ENCODE measurements at regions not wholly inside any gene's neighbourhood (a gene's known extent, or its start where the extent isn't known, plus 50 kb on each side); places are given as distances from the start of the nearest gene placed in this dataset.

DNA sequence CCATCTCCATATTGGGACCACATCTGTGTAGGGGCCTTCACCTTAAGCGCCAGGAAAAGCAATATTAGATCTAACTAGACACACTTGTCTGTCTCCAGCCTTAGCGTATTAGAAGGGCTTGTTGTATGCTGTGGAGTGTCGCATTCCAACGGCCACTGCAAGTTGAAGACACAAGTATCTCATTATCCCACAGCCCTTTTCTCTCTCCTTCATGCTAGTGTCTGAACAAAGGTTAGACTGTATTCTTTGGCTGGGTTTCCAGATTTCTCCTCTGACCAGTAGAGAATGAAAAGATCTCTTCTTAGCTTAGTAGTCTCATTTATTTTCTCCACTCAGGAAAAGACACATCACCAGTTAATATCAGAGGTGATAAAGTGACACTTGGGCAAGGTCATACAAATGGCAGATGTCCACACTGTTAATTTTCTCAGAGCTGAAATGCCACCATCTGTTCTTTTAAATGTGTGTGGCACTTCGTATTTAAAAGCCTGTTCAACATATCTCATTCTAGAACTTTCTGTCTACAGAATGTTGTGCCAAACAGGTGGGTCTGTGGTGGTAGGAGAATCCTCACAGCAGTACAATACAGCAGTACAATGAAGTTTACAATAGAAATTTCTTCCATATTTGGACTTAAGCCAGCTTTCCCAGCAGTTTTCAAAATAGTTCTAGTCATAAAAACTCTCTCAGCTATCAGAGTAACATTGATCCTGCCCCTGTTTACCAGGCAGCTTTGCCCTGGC lies 94.0 kb upstream of the ITGA6 start:
- no peak overlapping the region for H3K4ac ChIP-seq (ENCODE audit: low read length)
- no peak overlapping the region for H3K14ac ChIP-seq (ENCODE audit: low read length)
- H3K4me3 ChIP-seq (ENCODE audit: low read length in 2 of 2) = no peak overlapping the region
- no peak overlapping the region for H3K18ac ChIP-seq (ENCODE audit: low read length)
- H3K4me1 ChIP-seq (ENCODE audit: control insufficient read depth in 2 of 2, insufficient read depth in 1 of 2, low read depth in 1 of 2, low read length in 2 of 2) = no peaks in the 10 kb centered on the region
- H3K36me3 ChIP-seq (replicated peaks in 1 of 2; ENCODE audit: control insufficient read depth in 2 of 2, insufficient read depth in 2 of 2, low read length in 2 of 2) = no peaks in the 10 kb centered on the region
- no peaks in the 10 kb centered on the region for H3K79me1 ChIP-seq (ENCODE audit: low read depth, low read length)
- no peak overlapping the region for H2BK5ac ChIP-seq (ENCODE audit: low read length)
- H3K27ac ChIP-seq (replicated peaks; ENCODE audit: low read length) = no peak overlapping the region
- H3K9ac ChIP-seq (ENCODE audit: low read depth, low read length, poor library complexity) = no peak overlapping the region
- H3K4me2 ChIP-seq (ENCODE audit: insufficient read depth, low read length, poor library complexity, severe bottlenecking) = no peak overlapping the region
- H3K27me3 ChIP-seq (ENCODE audit: control insufficient read depth in 3 of 3, insufficient read depth in 3 of 3, low read depth in 1 of 3, low read length in 3 of 3) = peaks cover 0 to 4% (median 0%) of the 10 kb centered on the region in 3 experiments
- H2BK120ac ChIP-seq (ENCODE audit: low read depth, low read length) = no peak overlapping the region
- no peaks in the 10 kb centered on the region for H3K9me3 ChIP-seq (replicated peaks in 1 of 2; ENCODE audit: control insufficient read depth in 2 of 2, insufficient read depth in 1 of 2, low read depth in 1 of 2, low read length in 2 of 2)
- no peak for DNase-seq (ENCODE audit: low spot score)
- WGBS, 2 donors (ENCODE audit: extremely low coverage in 2 of 2, insufficient read length in 2 of 2, insufficient replicate concordance in 1 of 2) = no CpG with 5 or more reads among the region's 5 CpGs
- no peak overlapping the region for H2AFZ ChIP-seq (ENCODE audit: low read length)
- no peak overlapping the region for H3K23ac ChIP-seq (ENCODE audit: low read depth, low read length, poor library complexity)
- H4K91ac ChIP-seq (ENCODE audit: low read depth, low read length, poor library complexity) = no peak overlapping the region
- no peak overlapping the region for H2BK12ac ChIP-seq (ENCODE audit: low read length)
- no peak overlapping the region for H2AK5ac ChIP-seq (ENCODE audit: low read depth, low read length)
- no peak overlapping the region for H2BK15ac ChIP-seq (ENCODE audit: low read length)
- no peak overlapping the region for H4K8ac ChIP-seq (ENCODE audit: low read depth, low read length)

DNA sequence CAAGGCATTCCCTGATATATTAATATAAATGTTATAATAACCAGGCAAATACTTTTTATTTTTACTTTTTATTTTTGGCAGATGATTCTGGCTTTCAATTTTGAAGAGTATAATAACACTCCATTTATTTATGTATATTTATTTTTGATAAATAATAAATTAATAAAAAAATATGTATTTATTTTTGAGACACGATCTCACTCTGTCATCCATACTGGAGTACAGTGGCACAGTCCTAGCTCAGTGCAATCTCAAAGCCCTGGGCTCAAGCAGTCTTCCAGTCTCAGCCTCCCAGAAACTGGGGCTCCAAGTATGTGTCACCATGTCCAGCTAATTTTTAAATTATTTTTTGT lies 93.4 kb upstream of the ITGA6 start:
- no peaks in the 10 kb centered on the region for H3K4me1 ChIP-seq (ENCODE audit: control insufficient read depth in 2 of 2, insufficient read depth in 1 of 2, low read depth in 1 of 2, low read length in 2 of 2)
- H3K27me3 ChIP-seq (ENCODE audit: control insufficient read depth in 3 of 3, insufficient read depth in 3 of 3, low read depth in 1 of 3, low read length in 3 of 3) = peaks cover 0 to 4% (median 0%) of the 10 kb centered on the region in 3 experiments
- H3K79me1 ChIP-seq (ENCODE audit: low read depth, low read length) = no peaks in the 10 kb centered on the region
- H3K23ac ChIP-seq (ENCODE audit: low read depth, low read length, poor library complexity) = no peak overlapping the region
- no peak overlapping the region for H3K18ac ChIP-seq (ENCODE audit: low read length)
- no peak overlapping the region for H3K27ac ChIP-seq (replicated peaks; ENCODE audit: low read length)
- H3K4me3 ChIP-seq (ENCODE audit: low read length in 2 of 2) = no peak overlapping the region
- no peak overlapping the region for H3K9ac ChIP-seq (ENCODE audit: low read depth, low read length, poor library complexity)
- H2BK15ac ChIP-seq (ENCODE audit: low read length) = no peak overlapping the region
- H4K91ac ChIP-seq (ENCODE audit: low read depth, low read length, poor library complexity) = no peak overlapping the region
- WGBS, 2 donors (ENCODE audit: extremely low coverage in 2 of 2, insufficient read length in 2 of 2, insufficient replicate concordance in 1 of 2) = no CpG with 5 or more reads among the region's 1 CpG
- DNase-seq (ENCODE audit: low spot score) = no peak
- no peak overlapping the region for H2BK5ac ChIP-seq (ENCODE audit: low read length)
- no peak overlapping the region for H2AFZ ChIP-seq (ENCODE audit: low read length)
- H2BK120ac ChIP-seq (ENCODE audit: low read depth, low read length) = no peak overlapping the region
- H3K4me2 ChIP-seq (ENCODE audit: insufficient read depth, low read length, poor library complexity, severe bottlenecking) = no peak overlapping the region
- no peak overlapping the region for H3K4ac ChIP-seq (ENCODE audit: low read length)
- H4K8ac ChIP-seq (ENCODE audit: low read depth, low read length) = no peak overlapping the region
- no peak overlapping the region for H3K14ac ChIP-seq (ENCODE audit: low read length)
- no peaks in the 10 kb centered on the region for H3K9me3 ChIP-seq (replicated peaks in 1 of 2; ENCODE audit: control insufficient read depth in 2 of 2, insufficient read depth in 1 of 2, low read depth in 1 of 2, low read length in 2 of 2)
- H2AK5ac ChIP-seq (ENCODE audit: low read depth, low read length) = no peak overlapping the region
- H2BK12ac ChIP-seq (ENCODE audit: low read length) = no peak overlapping the region
- H3K36me3 ChIP-seq (replicated peaks in 1 of 2; ENCODE audit: control insufficient read depth in 2 of 2, insufficient read depth in 2 of 2, low read length in 2 of 2) = no peaks in the 10 kb centered on the region

DNA sequence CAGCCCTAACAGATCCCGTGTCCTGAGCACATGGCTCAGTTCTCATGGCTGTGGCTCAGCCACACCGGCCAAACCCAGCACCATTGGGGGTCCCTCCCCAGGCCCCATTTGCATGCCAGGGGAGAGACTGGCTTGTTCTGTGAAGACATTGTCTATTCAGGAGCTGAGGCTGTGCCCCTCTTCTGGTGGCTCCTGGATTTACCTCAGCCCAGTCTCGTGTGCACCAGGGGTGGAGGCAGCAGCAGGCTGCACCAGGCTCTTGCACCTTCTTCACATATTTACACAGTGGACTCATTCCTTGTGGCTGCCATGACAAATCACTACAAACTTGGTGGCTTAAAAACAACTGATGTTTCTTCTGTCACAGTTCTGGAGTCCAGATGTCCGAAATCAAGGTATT lies 92.4 kb upstream of the ITGA6 start:
- no peak overlapping the region for H2BK120ac ChIP-seq (ENCODE audit: low read depth, low read length)
- no peak for DNase-seq (ENCODE audit: low spot score)
- no peak overlapping the region for H3K4me2 ChIP-seq (ENCODE audit: insufficient read depth, low read length, poor library complexity, severe bottlenecking)
- H4K91ac ChIP-seq (ENCODE audit: low read depth, low read length, poor library complexity) = no peak overlapping the region
- peaks cover 4 to 6% of the 10 kb centered on the region in 2 donors for H3K4me1 ChIP-seq (ENCODE audit: control insufficient read depth in 2 of 2, insufficient read depth in 1 of 2, low read depth in 1 of 2, low read length in 2 of 2)
- H3K4ac ChIP-seq (ENCODE audit: low read length) = no peak overlapping the region
- H3K9me3 ChIP-seq (replicated peaks in 1 of 2; ENCODE audit: control insufficient read depth in 2 of 2, insufficient read depth in 1 of 2, low read depth in 1 of 2, low read length in 2 of 2) = no peaks in the 10 kb centered on the region
- no peaks in the 10 kb centered on the region for H3K36me3 ChIP-seq (replicated peaks in 1 of 2; ENCODE audit: control insufficient read depth in 2 of 2, insufficient read depth in 2 of 2, low read length in 2 of 2)
- H4K8ac ChIP-seq (ENCODE audit: low read depth, low read length) = no peak overlapping the region
- peaks cover 0 to 7% (median 0%) of the 10 kb centered on the region in 3 experiments for H3K27me3 ChIP-seq (ENCODE audit: control insufficient read depth in 3 of 3, insufficient read depth in 3 of 3, low read depth in 1 of 3, low read length in 3 of 3)
- H3K4me3 ChIP-seq (ENCODE audit: low read length in 2 of 2) = no peak overlapping the region
- WGBS, 2 donors (ENCODE audit: extremely low coverage in 2 of 2, insufficient read length in 2 of 2, insufficient replicate concordance in 1 of 2) = no CpG with 5 or more reads among the region's 4 CpGs
- no peak overlapping the region for H3K14ac ChIP-seq (ENCODE audit: low read length)
- no peak overlapping the region for H3K18ac ChIP-seq (ENCODE audit: low read length)
- H3K27ac ChIP-seq (replicated peaks; ENCODE audit: low read length) = no peak overlapping the region
- no peak overlapping the region for H2BK12ac ChIP-seq (ENCODE audit: low read length)
- no peak overlapping the region for H3K23ac ChIP-seq (ENCODE audit: low read depth, low read length, poor library complexity)
- H2BK5ac ChIP-seq (ENCODE audit: low read length) = no peak overlapping the region
- H3K79me1 ChIP-seq (ENCODE audit: low read depth, low read length) = no peaks in the 10 kb centered on the region
- H3K9ac ChIP-seq (ENCODE audit: low read depth, low read length, poor library complexity) = no peak overlapping the region
- no peak overlapping the region for H2AK5ac ChIP-seq (ENCODE audit: low read depth, low read length)
- no peak overlapping the region for H2BK15ac ChIP-seq (ENCODE audit: low read length)
- H2AFZ ChIP-seq (ENCODE audit: low read length) = no peak overlapping the region

DNA sequence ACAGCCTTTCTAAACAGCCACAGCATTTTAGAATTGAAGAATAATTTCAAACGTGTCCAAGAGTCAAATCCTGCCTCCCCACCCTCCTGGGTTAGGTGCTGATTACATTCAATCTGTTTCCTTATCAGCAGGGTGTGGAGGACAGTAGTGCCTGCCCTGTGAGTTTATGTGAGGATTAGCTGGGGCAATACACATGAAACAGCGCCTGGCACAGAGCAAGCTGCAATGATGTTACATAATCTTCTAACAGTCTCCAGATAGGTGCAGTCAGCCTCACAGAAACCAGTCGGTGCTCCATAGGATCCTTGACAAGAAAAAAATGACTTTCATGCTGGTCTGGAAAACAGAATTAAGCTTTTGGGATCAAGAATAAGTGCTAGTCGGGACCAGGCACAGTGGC lies 91.7 kb upstream of the ITGA6 start:
- Histone ChIP-seq H3K27me3 (ENCODE audit: control insufficient read depth in 3 of 3, insufficient read depth in 3 of 3, low read depth in 1 of 3, low read length in 3 of 3) (peaks cover 0 to 7% (median 0%) of the 10 kb centered on the region in 3 experiments), H2BK12ac (ENCODE audit: low read length) (no peak overlapping the region), H3K4me2 (ENCODE audit: insufficient read depth, low read length, poor library complexity, severe bottlenecking) (no peak overlapping the region), H3K79me1 (ENCODE audit: low read depth, low read length) (no peaks in the 10 kb centered on the region), H3K14ac (ENCODE audit: low read length) (no peak overlapping the region), H2BK120ac (ENCODE audit: low read depth, low read length) (no peak overlapping the region), H3K4ac (ENCODE audit: low read length) (no peak overlapping the region), H2BK15ac (ENCODE audit: low read length) (no peak overlapping the region), H2BK5ac (ENCODE audit: low read length) (no peak overlapping the region), H2AFZ (ENCODE audit: low read length) (no peak overlapping the region), H3K9me3 (replicated peaks in 1 of 2; ENCODE audit: control insufficient read depth in 2 of 2, insufficient read depth in 1 of 2, low read depth in 1 of 2, low read length in 2 of 2) (no peaks in the 10 kb centered on the region), H2AK5ac (ENCODE audit: low read depth, low read length) (no peak overlapping the region), H3K9ac (ENCODE audit: low read depth, low read length, poor library complexity) (no peak overlapping the region), H3K27ac (replicated peaks; ENCODE audit: low read length) (no peak overlapping the region), H4K8ac (ENCODE audit: low read depth, low read length) (no peak overlapping the region), H3K4me3 (ENCODE audit: low read length in 2 of 2) (no peak overlapping the region), H3K23ac (ENCODE audit: low read depth, low read length, poor library complexity) (no peak overlapping the region), H3K36me3 (replicated peaks in 1 of 2; ENCODE audit: control insufficient read depth in 2 of 2, insufficient read depth in 2 of 2, low read length in 2 of 2) (no peaks in the 10 kb centered on the region), H3K4me1 (ENCODE audit: control insufficient read depth in 2 of 2, insufficient read depth in 1 of 2, low read depth in 1 of 2, low read length in 2 of 2) (peaks cover 4 to 10% of the 10 kb centered on the region in 2 donors), H4K91ac (ENCODE audit: low read depth, low read length, poor library complexity) (no peak overlapping the region), H3K18ac (ENCODE audit: low read length) (no peak overlapping the region)
- no peak for DNase-seq (ENCODE audit: low spot score)
- no CpG with 5 or more reads among the region's 4 CpGs for WGBS, 2 donors (ENCODE audit: extremely low coverage in 2 of 2, insufficient read length in 2 of 2, insufficient replicate concordance in 1 of 2)
